Fibroblast of lung (primary cell): ENCODE measurements at regions not wholly inside any gene's neighbourhood (a gene's known extent, or its start where the extent isn't known, plus 50 kb on each side); places are given as distances from the start of the nearest gene placed in this dataset.

ENCODE experiments used
- DNase-seq, 2 donors: peaks; one replicate each; pipeline versions ENCODE4 v3.0.0 to v3.0.0-alpha.2; 2010; ENCODE audit warnings: low read depth in 2 of 2
- H2AFZ ChIP-seq: 2 replicates; pipeline ENCODE4 v1.5.1; 2012; ENCODE audit warnings: low read length, control low read depth, inconsistent platforms
- H3K27ac ChIP-seq: 2 replicates; pipeline ENCODE4 v1.5.1; 2011; ENCODE audit warnings: low read length, control low read depth; ENCODE audit not compliant: insufficient read depth
- H3K27me3 ChIP-seq: 2 replicates; pipeline ENCODE4 v1.5.1; 2011; ENCODE audit warnings: mild to moderate bottlenecking, low read length; ENCODE audit not compliant: control insufficient read depth, insufficient read depth
- H3K36me3 ChIP-seq: 2 replicates; pipeline ENCODE4 v1.5.1; 2011; ENCODE audit warnings: low read length; ENCODE audit not compliant: control insufficient read depth, insufficient read depth
- H3K4me1 ChIP-seq: 2 replicates; pipeline ENCODE4 v1.5.1; 2011; ENCODE audit warnings: low read length; ENCODE audit not compliant: control insufficient read depth, insufficient read depth; ENCODE audit errors: extremely low read depth
- H3K4me2 ChIP-seq: 2 replicates; pipeline ENCODE4 v1.5.1; 2011; ENCODE audit warnings: low read length, control low read depth; ENCODE audit not compliant: insufficient read depth; ENCODE audit errors: extremely low read depth
- H3K4me3 ChIP-seq, 4 experiments: fragments of 200-600 bp in 1 of 4; sonication (generic) in 1 of 4; replicated peaks in 1 of 4; 2 replicates each; pipeline ENCODE4 v1.5.1; 2011 to 2016; ENCODE audit warnings: low read length in 4 of 4, low read depth in 3 of 4, mild to moderate bottlenecking in 3 of 4, control low read depth in 2 of 4, inconsistent platforms in 1 of 4, mixed read lengths in 1 of 4; ENCODE audit not compliant: insufficient read depth in 1 of 4; ENCODE audit errors: control extremely low read depth in 1 of 4
- H3K79me2 ChIP-seq: 2 replicates; pipeline ENCODE4 v1.5.1; 2012; ENCODE audit warnings: mild to moderate bottlenecking, low read length, inconsistent platforms; ENCODE audit not compliant: control insufficient read depth, insufficient read depth
- H3K9ac ChIP-seq: 2 replicates; pipeline ENCODE4 v1.5.1; 2011; ENCODE audit warnings: mild to moderate bottlenecking, low read length, control low read depth; ENCODE audit not compliant: insufficient read depth
- H3K9me3 ChIP-seq: 2 replicates; pipeline ENCODE4 v1.5.1; 2012; ENCODE audit warnings: low read depth, low read length; ENCODE audit not compliant: control insufficient read depth, insufficient read depth
- H4K20me1 ChIP-seq: 2 replicates; pipeline ENCODE4 v1.5.1; 2011; ENCODE audit warnings: low read length; ENCODE audit not compliant: control insufficient read depth, insufficient read depth; ENCODE audit errors: extremely low read depth
- EZH2 ChIP-seq: IDR thresholded peaks from 2 replicates; pipeline ENCODE4 v1.5.1; 2012; ENCODE audit warnings: low read length, control low read depth, mild to moderate bottlenecking; ENCODE audit errors: missing control alignments
- TF ChIP-seq, protein P1 (sequence below), 2 donors: IDR thresholded peaks in 1 of 2; conservative IDR thresholded peaks in 1 of 2; 1 replicate in 1 of 2; 2 replicates in 1 of 2; pipeline ENCODE4 v1.5.1; 2011 to 2012; ENCODE audit warnings: low read length in 2 of 2, control low read depth in 1 of 2, inconsistent platforms in 1 of 2, low read depth in 1 of 2, mild to moderate bottlenecking in 1 of 2

DNA sequence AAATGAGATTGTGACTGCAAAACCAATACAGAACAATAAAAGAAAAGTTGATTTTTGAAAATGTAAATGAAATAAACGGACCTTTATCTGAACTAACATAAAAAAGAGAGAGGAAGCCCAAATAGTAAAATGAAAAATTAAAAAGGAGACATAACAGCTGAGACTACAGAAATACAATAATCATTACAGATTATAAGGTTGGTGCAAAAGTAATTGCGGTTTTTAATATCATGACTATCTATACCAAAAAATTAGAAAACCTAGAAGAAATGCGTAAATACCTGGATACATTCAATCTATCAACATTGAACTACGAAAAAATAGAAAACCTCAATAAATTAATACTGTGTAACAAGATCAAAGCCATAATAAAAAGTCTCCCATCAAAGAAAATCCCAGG, 71.9 kb upstream of the SLCO6A1 start:
- H3K4me3 ChIP-seq: no peak overlapping the region
- H4K20me1 ChIP-seq: no peaks in the 10 kb centered on the region
- no peaks in the 10 kb centered on the region for H3K79me2 ChIP-seq
- no peak overlapping the region for H3K4me2 ChIP-seq
- no peak overlapping the region for H2AFZ ChIP-seq
- no peaks in the 10 kb centered on the region for H3K36me3 ChIP-seq
- no peaks in the 10 kb centered on the region for H3K9me3 ChIP-seq
- no peak for TF ChIP-seq EZH2
- TF ChIP-seq, protein P1, sequence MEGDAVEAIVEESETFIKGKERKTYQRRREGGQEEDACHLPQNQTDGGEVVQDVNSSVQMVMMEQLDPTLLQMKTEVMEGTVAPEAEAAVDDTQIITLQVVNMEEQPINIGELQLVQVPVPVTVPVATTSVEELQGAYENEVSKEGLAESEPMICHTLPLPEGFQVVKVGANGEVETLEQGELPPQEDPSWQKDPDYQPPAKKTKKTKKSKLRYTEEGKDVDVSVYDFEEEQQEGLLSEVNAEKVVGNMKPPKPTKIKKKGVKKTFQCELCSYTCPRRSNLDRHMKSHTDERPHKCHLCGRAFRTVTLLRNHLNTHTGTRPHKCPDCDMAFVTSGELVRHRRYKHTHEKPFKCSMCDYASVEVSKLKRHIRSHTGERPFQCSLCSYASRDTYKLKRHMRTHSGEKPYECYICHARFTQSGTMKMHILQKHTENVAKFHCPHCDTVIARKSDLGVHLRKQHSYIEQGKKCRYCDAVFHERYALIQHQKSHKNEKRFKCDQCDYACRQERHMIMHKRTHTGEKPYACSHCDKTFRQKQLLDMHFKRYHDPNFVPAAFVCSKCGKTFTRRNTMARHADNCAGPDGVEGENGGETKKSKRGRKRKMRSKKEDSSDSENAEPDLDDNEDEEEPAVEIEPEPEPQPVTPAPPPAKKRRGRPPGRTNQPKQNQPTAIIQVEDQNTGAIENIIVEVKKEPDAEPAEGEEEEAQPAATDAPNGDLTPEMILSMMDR (conservative IDR thresholded peaks at IDR 0.05 in 1 of 2, IDR thresholded peaks at IDR 0.05 in 1 of 2; ENCODE audit: low read depth in 1 of 2, low read length in 2 of 2): no peak
- DNase-seq: no peak
- H3K4me1 ChIP-seq: no peaks in the 10 kb centered on the region
- H3K27ac ChIP-seq: no peak overlapping the region
- no peaks in the 10 kb centered on the region for H3K27me3 ChIP-seq
- H3K9ac ChIP-seq: no peak overlapping the region

DNA sequence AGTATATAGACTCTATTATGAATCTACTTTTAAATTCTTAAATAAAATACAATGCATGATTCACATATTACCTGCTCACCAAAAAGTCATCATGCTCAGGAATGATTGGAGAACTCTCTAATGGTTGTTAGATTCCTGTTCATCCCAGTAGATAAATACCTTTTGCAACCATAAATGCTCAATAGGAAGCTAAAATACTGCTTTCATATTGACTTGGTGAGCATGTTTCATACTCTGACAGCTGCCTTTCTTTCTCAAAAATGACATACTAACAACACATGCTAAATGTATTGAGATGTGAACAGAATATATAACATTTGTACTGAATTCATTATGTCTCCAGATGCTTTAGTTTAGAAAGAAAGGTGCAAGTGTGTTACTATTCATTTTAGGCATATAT, 79.6 kb upstream of the SLCO6A1 start:
- DNase-seq: no peak
- no peak overlapping the region for H3K9ac ChIP-seq
- H3K27me3 ChIP-seq: no peaks in the 10 kb centered on the region
- no peak overlapping the region for H3K4me2 ChIP-seq
- no peak overlapping the region for H3K27ac ChIP-seq
- H3K4me1 ChIP-seq: no peaks in the 10 kb centered on the region
- H3K9me3 ChIP-seq: no peaks in the 10 kb centered on the region
- no peaks in the 10 kb centered on the region for H4K20me1 ChIP-seq
- H3K4me3 ChIP-seq: no peak overlapping the region
- no peaks in the 10 kb centered on the region for H3K36me3 ChIP-seq
- H3K79me2 ChIP-seq: no peaks in the 10 kb centered on the region
- TF ChIP-seq, protein P1 (conservative IDR thresholded peaks at IDR 0.05 in 1 of 2, IDR thresholded peaks at IDR 0.05 in 1 of 2; ENCODE audit: low read depth in 1 of 2, low read length in 2 of 2): no peak
- TF ChIP-seq EZH2: no peak
- no peak overlapping the region for H2AFZ ChIP-seq

GRCh38 chr5:102579379-102579778, 80.6 kb upstream of the SLCO6A1 start:
- DNase-seq: no peak
- Histone ChIP-seq H3K36me3 (no peaks in the 10 kb centered on the region), H3K9ac (no peak overlapping the region), H3K27ac (no peak overlapping the region), H3K4me3 (no peak overlapping the region), H2AFZ (no peak overlapping the region), H3K4me1 (no peaks in the 10 kb centered on the region), H3K27me3 (no peaks in the 10 kb centered on the region), H3K4me2 (no peak overlapping the region), H4K20me1 (no peaks in the 10 kb centered on the region), H3K79me2 (no peaks in the 10 kb centered on the region), H3K9me3 (no peaks in the 10 kb centered on the region)
- no peak for TF ChIP-seq EZH2
- TF ChIP-seq, protein P1 (conservative IDR thresholded peaks at IDR 0.05 in 1 of 2, IDR thresholded peaks at IDR 0.05 in 1 of 2; ENCODE audit: low read depth in 1 of 2, low read length in 2 of 2): no peak
